Fibroblast of lung (primary cell): ENCODE measurements at regions not wholly inside any gene's neighbourhood (a gene's known extent, or its start where the extent isn't known, plus 50 kb on each side); places are given as distances from the start of the nearest gene placed in this dataset.

Experiments used
- DNase-seq, 2 donors: peaks; one replicate each; pipeline versions ENCODE4 v3.0.0 to v3.0.0-alpha.2; 2010; ENCODE audit warnings: low read depth in 2 of 2
- H2AFZ ChIP-seq: 2 replicates; pipeline ENCODE4 v1.5.1; 2012; ENCODE audit warnings: low read length, control low read depth, inconsistent platforms
- H3K27ac ChIP-seq: 2 replicates; pipeline ENCODE4 v1.5.1; 2011; ENCODE audit warnings: low read length, control low read depth; ENCODE audit not compliant: insufficient read depth
- H3K27me3 ChIP-seq: 2 replicates; pipeline ENCODE4 v1.5.1; 2011; ENCODE audit warnings: mild to moderate bottlenecking, low read length; ENCODE audit not compliant: control insufficient read depth, insufficient read depth
- H3K36me3 ChIP-seq: 2 replicates; pipeline ENCODE4 v1.5.1; 2011; ENCODE audit warnings: low read length; ENCODE audit not compliant: control insufficient read depth, insufficient read depth
- H3K4me1 ChIP-seq: 2 replicates; pipeline ENCODE4 v1.5.1; 2011; ENCODE audit warnings: low read length; ENCODE audit not compliant: control insufficient read depth, insufficient read depth; ENCODE audit errors: extremely low read depth
- H3K4me2 ChIP-seq: 2 replicates; pipeline ENCODE4 v1.5.1; 2011; ENCODE audit warnings: low read length, control low read depth; ENCODE audit not compliant: insufficient read depth; ENCODE audit errors: extremely low read depth
- H3K4me3 ChIP-seq, 4 experiments: fragments of 200-600 bp in 1 of 4; sonication (generic) in 1 of 4; replicated peaks in 1 of 4; 2 replicates each; pipeline ENCODE4 v1.5.1; 2011 to 2016; ENCODE audit warnings: low read length in 4 of 4, low read depth in 3 of 4, mild to moderate bottlenecking in 3 of 4, control low read depth in 2 of 4, inconsistent platforms in 1 of 4, mixed read lengths in 1 of 4; ENCODE audit not compliant: insufficient read depth in 1 of 4; ENCODE audit errors: control extremely low read depth in 1 of 4
- H3K79me2 ChIP-seq: 2 replicates; pipeline ENCODE4 v1.5.1; 2012; ENCODE audit warnings: mild to moderate bottlenecking, low read length, inconsistent platforms; ENCODE audit not compliant: control insufficient read depth, insufficient read depth
- H3K9ac ChIP-seq: 2 replicates; pipeline ENCODE4 v1.5.1; 2011; ENCODE audit warnings: mild to moderate bottlenecking, low read length, control low read depth; ENCODE audit not compliant: insufficient read depth
- H3K9me3 ChIP-seq: 2 replicates; pipeline ENCODE4 v1.5.1; 2012; ENCODE audit warnings: low read depth, low read length; ENCODE audit not compliant: control insufficient read depth, insufficient read depth
- H4K20me1 ChIP-seq: 2 replicates; pipeline ENCODE4 v1.5.1; 2011; ENCODE audit warnings: low read length; ENCODE audit not compliant: control insufficient read depth, insufficient read depth; ENCODE audit errors: extremely low read depth
- CTCF ChIP-seq, 2 donors: IDR thresholded peaks in 1 of 2; conservative IDR thresholded peaks in 1 of 2; 1 replicate in 1 of 2; 2 replicates in 1 of 2; pipeline ENCODE4 v1.5.1; 2011 to 2012; ENCODE audit warnings: low read length in 2 of 2, control low read depth in 1 of 2, inconsistent platforms in 1 of 2, low read depth in 1 of 2, mild to moderate bottlenecking in 1 of 2
- EZH2 ChIP-seq: IDR thresholded peaks from 2 replicates; pipeline ENCODE4 v1.5.1; 2012; ENCODE audit warnings: low read length, control low read depth, mild to moderate bottlenecking; ENCODE audit errors: missing control alignments

- peak; percentile 49 to 87 for DNase-seq
- peaks cover 43% of the 10 kb centered on the region for H3K79me2 ChIP-seq
- TF ChIP-seq CTCF (conservative IDR thresholded peaks at IDR 0.05 in 1 of 2, IDR thresholded peaks at IDR 0.05 in 1 of 2; ENCODE audit: low read depth in 1 of 2, low read length in 2 of 2) = no peak
- no peak for TF ChIP-seq EZH2
Measured at GRCh38 chr10:51000164-51000563, 74.1 kb upstream of the PRKG1 start.

DNA sequence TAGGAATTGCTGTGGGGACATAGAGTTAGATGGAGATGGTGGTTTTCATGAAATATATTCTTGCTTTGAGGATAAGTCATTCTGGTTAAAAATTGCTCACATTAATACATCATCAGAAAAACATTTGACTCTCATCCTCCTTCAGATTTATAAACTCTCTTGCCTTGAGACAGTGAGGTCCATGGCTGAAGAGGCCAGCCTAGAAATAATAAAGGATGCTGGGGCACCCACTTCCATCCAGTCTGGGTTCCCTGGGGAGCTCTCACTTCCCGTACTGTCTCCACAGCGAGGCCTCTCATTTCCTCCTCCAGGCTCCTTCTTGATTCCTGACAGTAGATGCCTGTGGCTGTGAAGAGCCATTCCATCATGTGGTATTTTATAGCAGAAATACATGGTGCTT lies 73.3 kb upstream of the PRKG1 start:
- no peak overlapping the region for H2AFZ ChIP-seq
- no peaks in the 10 kb centered on the region for H4K20me1 ChIP-seq

More at GRCh38 chr10:51000164-51000563, 74.1 kb upstream of the PRKG1 start:
- Histone ChIP-seq H3K9ac (peak overlapping the region; percentile 49), H3K27me3 (no peaks in the 10 kb centered on the region), H3K9me3 (no peaks in the 10 kb centered on the region), H3K4me3 (no peak overlapping the region), H4K20me1 (no peaks in the 10 kb centered on the region), H3K36me3 (no peaks in the 10 kb centered on the region), H3K4me2 (peak overlapping the region; percentile 36), H3K27ac (peak overlapping the region; percentile 73), H2AFZ (no peak overlapping the region), H3K4me1 (peaks cover 18% of the 10 kb centered on the region)

DNA sequence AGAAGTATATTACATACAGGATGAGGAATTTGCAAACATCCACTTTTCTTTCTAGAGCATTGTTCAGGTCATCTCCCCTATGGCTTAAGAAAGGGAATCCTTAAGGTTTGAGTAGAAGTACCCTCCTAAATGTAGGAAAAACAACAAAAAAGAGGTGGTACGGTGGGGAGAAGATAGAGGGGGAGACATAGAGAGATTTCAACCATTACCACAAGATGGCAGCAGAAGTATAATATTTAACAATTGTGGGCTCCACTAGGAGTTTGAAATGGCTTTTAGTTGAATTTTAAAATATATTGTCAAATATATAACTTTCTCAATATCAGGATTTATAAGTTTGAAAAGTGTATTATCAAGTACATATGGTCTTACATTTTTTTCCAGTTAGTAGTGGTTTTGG lies 72.7 kb upstream of the PRKG1 start:
- no peaks in the 10 kb centered on the region for H4K20me1 ChIP-seq
- peaks cover 14% of the 10 kb centered on the region for H3K4me1 ChIP-seq
- H2AFZ ChIP-seq = no peak overlapping the region
- no peaks in the 10 kb centered on the region for H3K36me3 ChIP-seq
- peaks cover 32% of the 10 kb centered on the region for H3K79me2 ChIP-seq
- peak overlapping the region; percentile 73 for H3K27ac ChIP-seq
- H3K9me3 ChIP-seq = no peaks in the 10 kb centered on the region
- TF ChIP-seq CTCF (conservative IDR thresholded peaks at IDR 0.05 in 1 of 2, IDR thresholded peaks at IDR 0.05 in 1 of 2; ENCODE audit: low read depth in 1 of 2, low read length in 2 of 2) (peak; percentile 47 to 63), EZH2 (no peak)
- H3K9ac ChIP-seq = no peak overlapping the region
- H3K27me3 ChIP-seq = no peaks in the 10 kb centered on the region
- peak; percentile 10 to 54 for DNase-seq
- H3K4me2 ChIP-seq = no peak overlapping the region
- no peak overlapping the region for H3K4me3 ChIP-seq

More for the DNA sequence above, 73.3 kb upstream of the PRKG1 start:
- H3K4me3 ChIP-seq = no peak overlapping the region
- no peak overlapping the region for H3K9ac ChIP-seq
- H3K9me3 ChIP-seq = no peaks in the 10 kb centered on the region
- peak in 1 of 2 donors; percentile 7 for DNase-seq
- peak overlapping the region; percentile 36 for H3K4me2 ChIP-seq
- no peaks in the 10 kb centered on the region for H3K27me3 ChIP-seq
- H3K27ac ChIP-seq = peak overlapping the region; percentile 73
- peaks cover 36% of the 10 kb centered on the region for H3K79me2 ChIP-seq
- H3K4me1 ChIP-seq = peaks cover 18% of the 10 kb centered on the region
- TF ChIP-seq EZH2 (no peak), CTCF (conservative IDR thresholded peaks at IDR 0.05 in 1 of 2, IDR thresholded peaks at IDR 0.05 in 1 of 2; ENCODE audit: low read depth in 1 of 2, low read length in 2 of 2) (no peak)
- no peaks in the 10 kb centered on the region for H3K36me3 ChIP-seq
